Stimulated activated CD4-positive, alpha-beta T cell treated with anti-CD3 and anti-CD28 coated beads, Interleukin-1b, Interleukin-23, amount 100 ng/mL, for 1 hour (primary cell): ENCODE measurements at regions not wholly inside any gene's neighbourhood (a gene's known extent, or its start where the extent isn't known, plus 50 kb on each side); places are given as distances from the start of the nearest gene placed in this dataset.

Source experiments
- DNase-seq, 2 donors: peaks; one replicate each; pipeline ENCODE4 v3.0.0-alpha.2; 2020; ENCODE audit warnings: low read depth in 2 of 2

GRCh38 chr17:77488531-77489238, 347.9 kb downstream of the SEC14L1 start:
- no peak for DNase-seq

- no peak for DNase-seq
These were observed 348.6 kb downstream of the SEC14L1 start for GRCh38 chr17:77489239-77489892.

- no peak for DNase-seq
These were observed 349.1 kb downstream of the SEC14L1 start for GRCh38 chr17:77489893-77490255.

DNA sequence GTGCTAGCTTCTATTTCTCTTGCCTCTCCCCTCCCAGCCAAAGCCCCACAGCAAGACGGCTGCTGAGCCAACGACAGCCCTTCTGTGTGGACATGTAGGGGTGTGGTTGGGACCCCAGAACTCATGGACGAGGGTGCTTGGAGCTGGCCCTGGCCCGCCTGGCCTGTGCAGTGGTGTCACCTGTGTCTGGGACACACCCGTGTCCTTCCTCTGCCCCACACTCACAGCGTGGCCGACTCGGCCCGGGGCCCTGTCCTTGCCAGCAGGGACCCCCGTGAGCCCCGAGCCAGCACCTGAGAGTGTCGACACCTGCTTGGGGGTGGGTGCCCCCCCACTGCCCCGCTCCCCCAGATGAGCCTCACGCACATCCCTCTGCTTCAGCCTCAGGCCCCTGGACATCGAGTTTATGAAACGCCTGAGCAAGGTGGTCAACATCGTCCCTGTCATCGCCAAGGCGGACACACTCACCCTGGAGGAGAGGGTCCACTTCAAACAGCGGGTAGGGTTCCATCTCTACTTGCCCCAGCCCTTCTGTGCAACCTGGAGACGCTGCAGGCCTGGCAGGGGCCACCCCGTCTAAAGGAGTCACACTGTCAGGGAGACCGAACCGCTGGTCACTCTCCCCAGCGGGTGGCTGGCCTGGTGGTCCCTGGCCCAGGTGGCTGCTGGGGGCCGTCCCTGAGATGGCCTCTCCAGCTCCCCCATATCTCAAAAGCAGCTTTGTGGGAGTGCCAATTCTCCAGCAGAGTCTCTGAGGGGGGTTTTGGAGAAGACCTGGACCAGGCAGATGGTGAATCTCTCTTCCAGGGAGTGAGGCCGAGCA, 349.8 kb downstream of the SEC14L1 start:
- no peak for DNase-seq

GRCh38 chr17:77491921-77492445, 351.2 kb downstream of the SEC14L1 start:
- no peak for DNase-seq

GRCh38 chr17:77492446-77493237, 351.9 kb downstream of the SEC14L1 start:
- DNase-seq: no peak

- no peak for DNase-seq
These were observed 352.6 kb downstream of the SEC14L1 start for GRCh38 chr17:77493238-77493820.

- DNase-seq: no peak
These were observed 353.3 kb downstream of the SEC14L1 start for GRCh38 chr17:77493901-77494663.

- DNase-seq: peak; percentile 42 to 63
These were observed 354.1 kb downstream of the SEC14L1 start for GRCh38 chr17:77494664-77495435.

DNA sequence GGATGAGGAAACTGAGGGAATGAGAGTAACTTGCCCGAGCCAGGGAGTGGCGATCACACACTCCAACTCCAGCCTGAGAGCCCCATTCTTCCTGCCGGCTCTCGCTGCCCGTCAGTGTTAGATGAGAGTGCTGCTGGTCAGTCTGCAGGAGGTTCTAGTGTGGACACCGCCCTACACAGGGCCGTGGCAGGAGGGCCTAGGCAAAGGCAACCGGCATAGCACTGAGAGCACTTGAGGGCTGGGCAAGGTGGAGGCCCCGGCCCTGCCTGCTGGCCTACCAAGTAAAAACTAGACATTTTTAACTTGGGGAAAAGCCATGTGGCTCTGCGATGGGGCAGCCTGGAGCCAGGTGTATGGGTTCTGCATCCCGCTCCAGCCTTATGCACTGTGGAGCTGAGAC, 354.8 kb downstream of the SEC14L1 start:
- no peak for DNase-seq

GRCh38 chr17:77496401-77496801, 355.6 kb downstream of the SEC14L1 start:
- no peak for DNase-seq

DNA sequence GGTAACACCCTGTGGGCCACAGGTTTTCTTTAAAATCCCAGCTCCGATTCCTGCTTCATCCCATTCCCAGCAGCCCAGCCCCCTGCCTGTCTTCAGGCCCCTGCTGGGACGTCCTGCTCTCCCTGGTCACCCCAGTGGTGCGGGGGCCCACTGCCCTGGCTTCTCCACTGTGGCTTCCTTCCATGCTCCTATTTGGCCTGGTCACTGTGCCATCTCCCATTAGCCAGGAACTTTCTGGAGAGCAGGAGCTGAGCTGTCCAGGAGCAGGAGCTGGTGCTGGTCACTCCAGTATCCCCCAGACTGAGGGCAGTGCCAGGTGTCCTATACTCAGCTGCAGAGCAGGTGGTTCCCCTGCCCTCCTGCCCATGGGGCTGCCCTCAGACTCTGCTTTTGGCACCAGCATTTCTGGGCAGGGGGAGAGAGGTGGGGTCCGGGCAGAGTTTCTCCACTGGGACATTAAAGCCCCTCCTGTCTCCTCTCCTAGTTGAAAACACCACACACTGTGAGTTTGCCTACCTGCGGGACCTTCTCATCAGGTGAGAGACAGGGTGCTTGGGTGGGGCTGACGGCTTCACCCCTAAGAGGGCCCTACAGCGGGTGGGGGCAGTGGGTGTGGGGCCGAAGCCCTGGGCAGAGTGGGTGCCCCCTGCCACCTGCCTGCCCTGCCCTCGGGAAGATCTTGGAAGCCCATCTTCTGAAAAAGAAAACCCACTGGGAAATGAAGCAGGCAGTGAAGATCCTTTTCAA, 356.2 kb downstream of the SEC14L1 start:
- DNase-seq: no peak

- no peak for DNase-seq
These were observed 356.8 kb downstream of the SEC14L1 start for GRCh38 chr17:77497578-77497934.

DNA sequence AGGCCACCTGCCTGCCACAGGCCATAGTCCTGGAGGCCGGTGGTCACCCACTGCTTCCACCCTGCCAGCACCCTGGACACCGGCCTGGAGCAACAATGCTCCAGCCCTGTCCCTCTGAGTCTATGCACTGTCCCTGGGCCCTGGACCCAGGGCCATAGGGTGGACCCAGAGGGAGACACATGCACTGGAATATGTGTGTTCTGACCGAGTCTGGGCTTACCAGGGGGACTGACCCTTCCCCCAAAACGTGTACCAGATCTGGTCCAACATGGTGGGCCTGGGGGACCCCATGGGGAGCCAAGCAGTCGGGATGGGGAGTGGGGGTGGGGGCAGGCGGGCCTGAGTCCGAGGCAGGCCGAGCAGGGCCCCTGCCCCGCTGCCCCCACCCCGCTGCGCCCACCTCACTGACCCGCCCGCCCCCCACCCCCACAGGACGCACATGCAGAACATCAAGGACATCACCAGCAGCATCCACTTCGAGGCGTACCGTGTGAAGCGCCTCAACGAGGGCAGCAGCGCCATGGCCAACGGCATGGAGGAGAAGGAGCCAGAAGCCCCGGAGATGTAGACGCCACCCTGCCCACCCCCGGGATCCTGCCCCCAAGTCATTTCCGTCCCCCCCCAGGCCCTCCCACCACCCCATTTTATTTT, 357.4 kb downstream of the SEC14L1 start:
- no peak for DNase-seq

DNA sequence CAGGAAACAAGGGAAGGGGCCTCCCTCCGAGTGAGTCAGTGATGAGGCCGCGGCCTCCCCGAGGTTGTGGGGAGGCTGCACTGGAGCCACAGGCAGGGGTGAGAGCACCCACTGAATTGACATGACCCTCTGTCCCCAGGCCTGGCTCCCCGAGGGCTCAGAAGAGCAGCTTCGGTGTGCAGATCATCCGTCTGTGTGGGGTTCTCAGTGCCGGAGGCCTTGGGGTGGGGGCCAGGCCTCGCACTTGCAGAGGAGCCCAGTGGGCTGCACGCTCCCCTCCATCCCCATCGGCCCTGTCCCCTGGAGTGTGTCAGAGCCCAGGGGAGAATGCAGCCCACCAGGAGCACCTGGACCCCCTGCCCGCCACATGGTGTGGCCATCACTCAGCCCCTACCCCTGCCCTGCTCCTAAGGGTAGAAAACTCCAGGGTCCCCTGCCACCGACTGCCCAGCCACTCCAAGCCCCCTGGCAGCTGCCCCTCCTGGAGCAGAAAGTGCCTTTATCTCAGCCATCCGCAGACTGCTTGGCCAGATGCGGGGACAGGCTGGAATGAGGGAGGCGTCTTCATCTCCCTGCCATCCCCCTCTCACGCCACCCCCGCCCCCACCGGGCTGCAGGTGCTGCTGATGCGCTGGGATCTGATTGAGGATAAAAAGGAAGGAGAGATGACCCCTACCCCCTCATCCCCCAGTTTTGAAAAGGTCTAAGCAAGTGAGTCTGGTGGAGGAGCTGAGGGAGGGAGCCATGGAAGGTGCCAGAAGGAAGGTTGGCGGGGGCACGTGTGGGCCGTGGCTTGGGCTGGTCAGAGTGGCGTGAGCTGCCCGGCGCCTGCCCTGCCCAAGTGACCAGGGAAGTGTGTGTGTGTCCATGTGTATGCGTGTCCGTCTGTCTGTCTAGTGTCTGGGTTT, 358.3 kb downstream of the SEC14L1 start:
- no peak for DNase-seq

GRCh38 chr17:77499699-77500435, 359.1 kb downstream of the SEC14L1 start:
- no peak for DNase-seq

GRCh38 chr17:77501101-77501566, 360.4 kb downstream of the SEC14L1 start:
- DNase-seq: peak in 1 of 2 donors; percentile 25
